HCT116 (cell line): ENCODE measurements at regions not wholly inside any gene's neighbourhood (a gene's known extent, or its start where the extent isn't known, plus 50 kb on each side); places are given as distances from the start of the nearest gene placed in this dataset.

Experiments
- CTCF ChIP-seq, 3 experiments: fragments of 200-600 bp in 1 of 3; sonication (generic) in 1 of 3; IDR thresholded peaks in 2 of 3; conservative IDR thresholded peaks in 1 of 3; 2 replicates each; pipeline ENCODE4 v1.5.1; 2012 to 2017; ENCODE audit warnings: low read depth in 2 of 3, low read length in 2 of 3, antibody characterized with exemption in 1 of 3, borderline replicate concordance in 1 of 3, control low read depth in 1 of 3, mild to moderate bottlenecking in 1 of 3, mixed read lengths in 1 of 3, mixed run types in 1 of 3, moderate library complexity in 1 of 3; ENCODE audit not compliant: insufficient read depth in 1 of 3
- EGR1 ChIP-seq: IDR thresholded peaks from 2 replicates; pipeline ENCODE4 v1.6.1; 2012; ENCODE audit warnings: low read depth
- EZH2 ChIP-seq: fragments of 200-600 bp; sonication (generic); IDR thresholded peaks from 2 replicates; pipeline ENCODE4 v1.6.1; 2017; ENCODE audit warnings: antibody characterized with exemption, mixed run types
- POLR2A ChIP-seq: IDR thresholded peaks from 2 replicates; pipeline ENCODE4 v1.7.0; 2011; ENCODE audit warnings: borderline replicate concordance; ENCODE audit not compliant: insufficient read depth, insufficient read length; ENCODE audit errors: extremely low read depth
- RAD21 ChIP-seq: IDR thresholded peaks from 2 replicates; pipeline ENCODE4 v1.6.1; 2012; ENCODE audit warnings: low read depth, mild to moderate bottlenecking
- SP1 ChIP-seq: IDR thresholded peaks from 2 replicates; pipeline ENCODE4 v1.6.1; 2012; ENCODE audit warnings: low read depth

GRCh38 chr22:26887916-26888315 lies 230.5 kb downstream of the MIAT start:
- no peak for TF ChIP-seq EGR1
- TF ChIP-seq POLR2A, result no peak
- TF ChIP-seq CTCF (IDR thresholded peaks at IDR 0.05 in 2 of 3, conservative IDR thresholded peaks at IDR 0.05 in 1 of 3; ENCODE audit: borderline replicate concordance in 1 of 3, insufficient read depth in 1 of 3, low read depth in 2 of 3, low read length in 2 of 3), result no peak
- no peak for TF ChIP-seq SP1
- TF ChIP-seq RAD21, result no peak
- no peak for TF ChIP-seq EZH2
